OCI-LY7 (cell line): ENCODE measurements at regions not wholly inside any gene's neighbourhood (a gene's known extent, or its start where the extent isn't known, plus 50 kb on each side); places are given as distances from the start of the nearest gene placed in this dataset.
"Not testable (repeated sequence)": the region's sequence is repeated elsewhere in the genome, so short reads cannot be mapped to it uniquely, and the experiment has no call there.

Experiments
- BruUV-seq: library from RNA; stranded (reverse); fragments of 400-500 nt; replicated peaks from 2 replicates; lab custom pipeline; 2021; lab: Mats Ljungman, UMichigan
- CTCF ChIA-PET: fragments of 300-600 bp; sonication (Branson Sonifier 250); formaldehyde crosslinking; loops from one replicate; lab custom pipeline; 2022; ENCODE audit warnings: antibody characterized with exemption; ENCODE audit not compliant: unreplicated experiment; lab: Charles Lee
- POLR2A ChIA-PET: fragments of 300-600 bp; sonication (Branson Sonifier 250); formaldehyde crosslinking; loops from one replicate; lab custom pipeline; 2022; ENCODE audit warnings: antibody characterized with exemption; lab: Charles Lee
- DNase-seq: peaks from one replicate; pipeline ENCODE4 v3.0.0-alpha.2; 2015; ENCODE audit warnings: low spot score
- H2AFZ ChIP-seq: fragments of 200-600 bp; sonication (generic), shearing (Covaris generic); 2 replicates; pipeline ENCODE4 v1.6.1; 2014; ENCODE audit warnings: mild to moderate bottlenecking, antibody characterized with exemption, low read length, moderate library complexity
- H3K27ac ChIP-seq: fragments of 200-600 bp; sonication (generic); 2 replicates; pipeline ENCODE4 v1.5.1; 2014; ENCODE audit warnings: mixed run types, low read depth, mild to moderate bottlenecking, moderate library complexity, low read length, inconsistent platforms; ENCODE audit not compliant: poor library complexity, severe bottlenecking
- H3K36me3 ChIP-seq: fragments of 200-600 bp; sonication (generic); 2 replicates; pipeline ENCODE4 v1.6.1; 2014; ENCODE audit warnings: mild to moderate bottlenecking, antibody characterized with exemption, low read length, moderate library complexity, mixed read lengths; ENCODE audit not compliant: insufficient read depth
- H3K4me1 ChIP-seq: fragments of 200-600 bp; sonication (generic); 2 replicates; pipeline ENCODE4 v1.5.1; 2014; ENCODE audit warnings: mild to moderate bottlenecking, low read length; ENCODE audit not compliant: insufficient read depth, poor library complexity, severe bottlenecking
- H3K4me2 ChIP-seq: fragments of 200-600 bp; sonication (generic); 2 replicates; pipeline ENCODE4 v1.6.1; 2014; ENCODE audit warnings: mild to moderate bottlenecking, low read length
- H3K4me3 ChIP-seq: fragments of 200-600 bp; sonication (generic); 2 replicates; pipeline ENCODE4 v1.5.1; 2014; ENCODE audit warnings: mild to moderate bottlenecking, low read depth, low read length; ENCODE audit not compliant: poor library complexity, severe bottlenecking
- H3K79me2 ChIP-seq: fragments of 200-600 bp; sonication (generic); 2 replicates; pipeline ENCODE4 v1.6.1; 2016; ENCODE audit warnings: low read depth, mild to moderate bottlenecking, low read length, moderate library complexity, mixed read lengths; ENCODE audit not compliant: insufficient read depth
- H3K9me2 ChIP-seq: fragments of 200-600 bp; sonication (generic); 2 replicates; pipeline ENCODE4 v1.6.1; 2016; ENCODE audit warnings: mild to moderate bottlenecking, low read length, mixed read lengths; ENCODE audit not compliant: insufficient read depth
- H3K9me3 ChIP-seq: fragments of 200-600 bp; sonication (generic); 2 replicates; pipeline ENCODE4 v1.6.1; 2014; ENCODE audit warnings: mild to moderate bottlenecking, mixed run types, low read length, mixed read lengths
- H4K20me1 ChIP-seq: fragments of 200-600 bp; sonication (generic); 2 replicates; pipeline ENCODE4 v1.6.1; 2014; ENCODE audit warnings: mild to moderate bottlenecking, antibody characterized with exemption, low read length, moderate library complexity, mixed read lengths; ENCODE audit not compliant: insufficient read depth
- CTCF ChIP-seq: fragments of 200-600 bp; sonication (generic); conservative IDR thresholded peaks from 2 replicates; pipeline ENCODE4 v1.5.1; 2014; ENCODE audit warnings: mild to moderate bottlenecking, antibody characterized with exemption, low read length, moderate library complexity, mixed read lengths
- EZH2phosphoT487 ChIP-seq: fragments of 200-600 bp; sonication (generic); IDR thresholded peaks from 2 replicates; pipeline ENCODE4 v1.6.1; 2018; ENCODE audit warnings: low read depth, borderline replicate concordance, mild to moderate bottlenecking, mixed run types, antibody characterized with exemption, low read length, moderate library complexity, mixed read lengths
- intact Hi-C: fragments of 100-400 bp; cut with micrococcal nuclease; formaldehyde crosslinking; loops from one replicate; pipeline ENCODE4 v1.10.0; 2022; ENCODE audit not compliant: unreplicated experiment

GRCh38 chr4:19557161-19557560 lies 694.5 kb upstream of the SLIT2 start:
- TF ChIP-seq CTCF = no peak
- TF ChIP-seq EZH2phosphoT487 = no peak
- intact Hi-C loops = no loop called here
- H3K4me3 ChIP-seq = no peak overlapping the region
- no peaks in the 10 kb centered on the region for H3K36me3 ChIP-seq
- no peak overlapping the region for H3K4me2 ChIP-seq
- H3K27ac ChIP-seq = no peak overlapping the region
- no peaks in the 10 kb centered on the region for H3K9me2 ChIP-seq
- ChIA-PET POLR2A (interaction anchor here (1.5 kb wide), 1 partner anchor 12 kb away, joined by 4 read pairs; no protein-coding TSS in a partner anchor), CTCF (no interaction called here)
- no peaks in the 10 kb centered on the region for H3K4me1 ChIP-seq
- no peaks in the 10 kb centered on the region for H4K20me1 ChIP-seq
- H3K79me2 ChIP-seq = no peaks in the 10 kb centered on the region
- no peak for DNase-seq
- BruUV-seq = no TSS peak
- no peak overlapping the region for H2AFZ ChIP-seq
- H3K9me3 ChIP-seq = no peaks in the 10 kb centered on the region

- CTCF ChIA-PET, H3K79me2 ChIP-seq, H3K4me3 ChIP-seq, H3K27ac ChIP-seq, H3K4me2 ChIP-seq, H3K4me1 ChIP-seq, intact Hi-C loops, H3K9me2 ChIP-seq, H2AFZ ChIP-seq, H3K9me3 ChIP-seq, H3K36me3 ChIP-seq, BruUV-seq, DNase-seq, H4K20me1 ChIP-seq: not testable (repeated sequence)
- POLR2A ChIA-PET = interaction anchor here (1.5 kb wide), 1 partner anchor 11 kb away, joined by 4 read pairs; no protein-coding TSS in a partner anchor
Observed at GRCh38 chr4:19556276-19556675, 695.4 kb upstream of the SLIT2 start.

GRCh38 chr4:19547463-19547862 lies 704.2 kb upstream of the SLIT2 start:
- POLR2A ChIA-PET = interaction anchor here (0.6 to 0.7 kb wide), 2 partner anchors 14 to 777 kb away, joined by 3 to 4 read pairs; no protein-coding TSS in a partner anchor
- Histone ChIP-seq H3K9me2 (no peaks in the 10 kb centered on the region), H3K4me2 (no peak overlapping the region), H3K36me3 (no peaks in the 10 kb centered on the region), H3K9me3 (no peaks in the 10 kb centered on the region), H3K4me3 (no peak overlapping the region), H3K27ac (no peak overlapping the region), H2AFZ (peak overlapping the region; percentile 3; the same call in 1 of the 2 replicates), H3K4me1 (peaks cover 13% of the 10 kb centered on the region), H4K20me1 (no peaks in the 10 kb centered on the region), H3K79me2 (no peaks in the 10 kb centered on the region)
- no peak for DNase-seq
- CTCF ChIA-PET = no interaction called here
- BruUV-seq = no TSS peak
- intact Hi-C loops = no loop called here
- no peak for TF ChIP-seq CTCF
- no peak for TF ChIP-seq EZH2phosphoT487
